Neural progenitor cell (in vitro differentiated cells): ENCODE measurements at regions not wholly inside any gene's neighbourhood (a gene's known extent, or its start where the extent isn't known, plus 50 kb on each side); places are given as distances from the start of the nearest gene placed in this dataset.

Experiments
- DNase-seq: peaks from one replicate; pipeline ENCODE4 v3.0.0-alpha.2; 2016; ENCODE audit warnings: low spot score
- H2AFZ ChIP-seq: fragments of 200-600 bp; sonication (generic); replicated peaks from 2 replicates; pipeline ENCODE4 v1.6.1; 2016; ENCODE audit warnings: antibody characterized with exemption
- H3F3A ChIP-seq: fragments of 200-600 bp; sonication (generic); 2 replicates; pipeline ENCODE4 v1.6.1; 2016; ENCODE audit warnings: antibody characterized with exemption, low read depth
- H3K27ac ChIP-seq: fragments of 200-600 bp; sonication (generic); 2 replicates; pipeline ENCODE4 v1.5.1; 2016; ENCODE audit warnings: mild to moderate bottlenecking
- H3K27me3 ChIP-seq: fragments of 200-600 bp; sonication (generic); 2 replicates; pipeline ENCODE4 v1.6.1; 2016; ENCODE audit warnings: mild to moderate bottlenecking, moderate library complexity
- H3K36me3 ChIP-seq: fragments of 200-600 bp; sonication (generic); 2 replicates; pipeline ENCODE4 v1.5.1; 2016
- H3K4me1 ChIP-seq: fragments of 200-600 bp; sonication (generic); 2 replicates; pipeline ENCODE4 v1.6.1; 2016; ENCODE audit warnings: mixed run types
- H3K4me2 ChIP-seq: fragments of 200-600 bp; sonication (generic); 2 replicates; pipeline ENCODE4 v1.6.1; 2016
- H3K4me3 ChIP-seq: fragments of 200-600 bp; sonication (generic); 2 replicates; pipeline ENCODE4 v1.5.1; 2016
- H3K79me2 ChIP-seq: fragments of 200-600 bp; sonication (generic); 2 replicates; pipeline ENCODE4 v1.6.1; 2016; ENCODE audit warnings: low read depth
- H3K9ac ChIP-seq: fragments of 200-600 bp; sonication (generic); 2 replicates; pipeline ENCODE4 v1.6.1; 2016
- H3K9me3 ChIP-seq: fragments of 200-600 bp; sonication (generic); 2 replicates; pipeline ENCODE4 v1.5.1; 2016; ENCODE audit warnings: low read depth
- H4K20me1 ChIP-seq: fragments of 200-600 bp; sonication (generic); 2 replicates; pipeline ENCODE4 v1.6.1; 2016; ENCODE audit warnings: low read depth
- H3K27ac Mint-ChIP-seq: 3 replicates; pipeline ENCODE4 v1.8.0; 2021; ENCODE audit warnings: mixed read lengths
- H3K27me3 Mint-ChIP-seq: 2 replicates; pipeline ENCODE4 v1.8.0; 2022; ENCODE audit warnings: low read depth, mild to moderate bottlenecking, inconsistent platforms, moderate library complexity, mixed read lengths; ENCODE audit not compliant: insufficient read depth
- H3K36me3 Mint-ChIP-seq: 3 replicates; pipeline ENCODE4 v1.8.0; 2021; ENCODE audit warnings: mixed read lengths
- H3K4me1 Mint-ChIP-seq: 3 replicates; pipeline ENCODE4 v1.8.0; 2021; ENCODE audit warnings: mixed read lengths
- H3K4me3 Mint-ChIP-seq: 3 replicates; pipeline ENCODE4 v1.8.0; 2021; ENCODE audit warnings: mild to moderate bottlenecking, moderate library complexity, mixed read lengths
- H3K9me3 Mint-ChIP-seq: 3 replicates; pipeline ENCODE4 v1.8.0; 2020; ENCODE audit warnings: mixed read lengths
- EZH2 ChIP-seq: fragments of 200-600 bp; sonication (generic); IDR thresholded peaks from 2 replicates; pipeline ENCODE4 v1.6.1; 2017; ENCODE audit warnings: antibody characterized with exemption, mild to moderate bottlenecking, moderate library complexity
- EZH2phosphoT487 ChIP-seq: fragments of 200-600 bp; sonication (generic); IDR thresholded peaks from 2 replicates; pipeline ENCODE4 v1.6.1; 2017; ENCODE audit warnings: antibody characterized with exemption
- TF ChIP-seq, protein P1 (sequence below): fragments of 200-600 bp; sonication (generic); IDR thresholded peaks from 2 replicates; pipeline ENCODE4 v1.5.1; 2017; ENCODE audit warnings: antibody characterized with exemption, mild to moderate bottlenecking

- Mint-ChIP-seq H3K36me3 (no peaks in the 10 kb centered on the region), H3K4me3 (no peak overlapping the region), H3K27me3 (peaks cover 2% of the 10 kb centered on the region), H3K27ac (no peak overlapping the region), H3K9me3 (no peaks in the 10 kb centered on the region), H3K4me1 (peaks cover 7% of the 10 kb centered on the region)
- Histone ChIP-seq H3K4me2 (no peak overlapping the region), H3K27ac (no peak overlapping the region), H4K20me1 (no peaks in the 10 kb centered on the region), H3K79me2 (no peaks in the 10 kb centered on the region), H3K4me3 (no peak overlapping the region), H3K36me3 (no peaks in the 10 kb centered on the region), H2AFZ (no peak overlapping the region), H3K4me1 (no peaks in the 10 kb centered on the region), H3F3A (no peaks in the 10 kb centered on the region), H3K27me3 (no peaks in the 10 kb centered on the region), H3K9ac (no peak overlapping the region), H3K9me3 (no peaks in the 10 kb centered on the region)
- TF ChIP-seq EZH2phosphoT487 (no peak), EZH2 (no peak)
- TF ChIP-seq, protein P1, sequence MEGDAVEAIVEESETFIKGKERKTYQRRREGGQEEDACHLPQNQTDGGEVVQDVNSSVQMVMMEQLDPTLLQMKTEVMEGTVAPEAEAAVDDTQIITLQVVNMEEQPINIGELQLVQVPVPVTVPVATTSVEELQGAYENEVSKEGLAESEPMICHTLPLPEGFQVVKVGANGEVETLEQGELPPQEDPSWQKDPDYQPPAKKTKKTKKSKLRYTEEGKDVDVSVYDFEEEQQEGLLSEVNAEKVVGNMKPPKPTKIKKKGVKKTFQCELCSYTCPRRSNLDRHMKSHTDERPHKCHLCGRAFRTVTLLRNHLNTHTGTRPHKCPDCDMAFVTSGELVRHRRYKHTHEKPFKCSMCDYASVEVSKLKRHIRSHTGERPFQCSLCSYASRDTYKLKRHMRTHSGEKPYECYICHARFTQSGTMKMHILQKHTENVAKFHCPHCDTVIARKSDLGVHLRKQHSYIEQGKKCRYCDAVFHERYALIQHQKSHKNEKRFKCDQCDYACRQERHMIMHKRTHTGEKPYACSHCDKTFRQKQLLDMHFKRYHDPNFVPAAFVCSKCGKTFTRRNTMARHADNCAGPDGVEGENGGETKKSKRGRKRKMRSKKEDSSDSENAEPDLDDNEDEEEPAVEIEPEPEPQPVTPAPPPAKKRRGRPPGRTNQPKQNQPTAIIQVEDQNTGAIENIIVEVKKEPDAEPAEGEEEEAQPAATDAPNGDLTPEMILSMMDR: no peak
- no peak for DNase-seq
Observed at GRCh38 chr20:58022711-58023110, 205.7 kb downstream of the ANKRD60 start.

DNA sequence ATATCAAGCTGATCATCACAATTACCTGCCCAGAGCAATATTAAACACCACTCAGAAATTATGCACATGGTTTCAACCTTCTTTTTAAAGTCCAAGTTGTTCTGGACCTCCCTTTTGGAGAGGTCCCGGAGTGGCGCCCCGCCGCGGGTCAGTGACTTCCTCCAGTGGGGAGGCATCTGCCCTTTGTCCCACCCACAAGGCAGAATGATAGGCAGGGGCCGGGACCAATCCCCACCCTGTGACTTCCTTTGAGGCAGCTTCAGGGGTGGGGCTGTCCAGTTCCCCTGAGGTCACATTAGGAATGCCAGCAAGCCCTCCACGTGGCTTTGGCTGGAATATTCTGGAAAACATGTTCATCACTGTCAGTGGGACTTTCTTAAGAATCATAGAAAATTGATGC lies 207.0 kb downstream of the ANKRD60 start:
- no peak overlapping the region for H3K4me3 ChIP-seq
- TF ChIP-seq EZH2 (no peak), EZH2phosphoT487 (no peak)
- TF ChIP-seq, protein P1: no peak
- H3K9me3 ChIP-seq: no peaks in the 10 kb centered on the region
- no peaks in the 10 kb centered on the region for H3K79me2 ChIP-seq
- H3K27me3 ChIP-seq: no peaks in the 10 kb centered on the region
- peaks cover 14% of the 10 kb centered on the region for H3K4me1 Mint-ChIP-seq
- H2AFZ ChIP-seq: no peak overlapping the region
- DNase-seq: no peak
- no peak overlapping the region for H3K4me2 ChIP-seq
- H3F3A ChIP-seq: no peaks in the 10 kb centered on the region
- peaks cover 2% of the 10 kb centered on the region for H3K27me3 Mint-ChIP-seq
- no peak overlapping the region for H3K4me3 Mint-ChIP-seq
- no peak overlapping the region for H3K9ac ChIP-seq
- H3K36me3 Mint-ChIP-seq: no peaks in the 10 kb centered on the region
- H3K4me1 ChIP-seq: no peaks in the 10 kb centered on the region
- no peaks in the 10 kb centered on the region for H3K9me3 Mint-ChIP-seq
- H3K27ac ChIP-seq: no peak overlapping the region
- no peaks in the 10 kb centered on the region for H4K20me1 ChIP-seq
- no peaks in the 10 kb centered on the region for H3K36me3 ChIP-seq
- no peak overlapping the region for H3K27ac Mint-ChIP-seq

- Histone ChIP-seq H3K9ac (no peak overlapping the region), H3K4me2 (no peak overlapping the region), H3K79me2 (no peaks in the 10 kb centered on the region), H3K27ac (no peak overlapping the region), H3F3A (no peaks in the 10 kb centered on the region), H3K4me3 (no peak overlapping the region), H4K20me1 (no peaks in the 10 kb centered on the region), H3K4me1 (no peaks in the 10 kb centered on the region), H3K27me3 (no peaks in the 10 kb centered on the region), H2AFZ (no peak overlapping the region), H3K36me3 (no peaks in the 10 kb centered on the region), H3K9me3 (no peaks in the 10 kb centered on the region)
- Mint-ChIP-seq H3K4me3 (no peak overlapping the region), H3K27ac (no peak overlapping the region), H3K9me3 (no peaks in the 10 kb centered on the region), H3K4me1 (peaks cover 14% of the 10 kb centered on the region), H3K27me3 (peaks cover 2% of the 10 kb centered on the region), H3K36me3 (no peaks in the 10 kb centered on the region)
- TF ChIP-seq EZH2phosphoT487: no peak
- TF ChIP-seq, protein P1: no peak
- no peak for TF ChIP-seq EZH2
- no peak for DNase-seq
Observed at GRCh38 chr20:58020656-58021454, 207.6 kb downstream of the ANKRD60 start.
